ENCODE measurements at regions not wholly inside any gene's neighbourhood (a gene's known extent, or its start where the extent isn't known, plus 50 kb on each side); places are given as distances from the start of the nearest gene placed in this dataset.

GRCh38 chr11:15663777-15664218, 549.1 kb downstream of the INSC start:
- TF ChIP-seq GATA2 (IDR thresholded peaks at IDR 0.05; ENCODE audit: low read depth, low read length): no peak
- no peak for TF ChIP-seq GATA3 (IDR thresholded peaks at IDR 0.05; ENCODE audit: low read depth, low read length)

Data from SH-SY5Y (cell line).